ENCODE measurements at regions not wholly inside any gene's neighbourhood (a gene's known extent, or its start where the extent isn't known, plus 50 kb on each side); places are given as distances from the start of the nearest gene placed in this dataset.

- TF ChIP-seq CTCF (IDR thresholded peaks at IDR 0.05 in 4 of 5, conservative IDR thresholded peaks at IDR 0.05 in 1 of 5): no peak
- no peak for TF ChIP-seq POLR2A (IDR thresholded peaks at IDR 0.05)
Observed at GRCh38 chr1:166701603-166702100, 137.6 kb upstream of the POGK start.

Data from gastrocnemius medialis (tissue), 4 donors.